ENCODE measurements at regions not wholly inside any gene's neighbourhood (a gene's known extent, or its start where the extent isn't known, plus 50 kb on each side); places are given as distances from the start of the nearest gene placed in this dataset.
"Not testable (repeated sequence)": the region's sequence is repeated elsewhere in the genome, so short reads cannot be mapped to it uniquely, and the experiment has no call there.

- DNase-seq, result no peak
Observed at GRCh38 chr10:117601716-117602115, 59.2 kb downstream of the EMX2 start.

- no peak for DNase-seq
Observed at GRCh38 chr10:117603081-117603480, 60.5 kb downstream of the EMX2 start.

- DNase-seq, result no peak
Observed at GRCh38 chr10:117603726-117604125, 61.2 kb downstream of the EMX2 start.

GRCh38 chr10:117609095-117609795 is 66.7 kb downstream of the EMX2 start:
- no peak for DNase-seq

- DNase-seq, result no peak
Observed at GRCh38 chr10:117609796-117610170, 67.2 kb downstream of the EMX2 start.

GRCh38 chr10:117610321-117610720 is 67.8 kb downstream of the EMX2 start:
- no peak for DNase-seq

GRCh38 chr10:117612113-117612512 is 69.6 kb downstream of the EMX2 start:
- no peak for DNase-seq

- DNase-seq, result no peak
Observed at GRCh38 chr10:117615649-117616048, 73.1 kb downstream of the EMX2 start.

GRCh38 chr10:117616179-117616578 is 73.6 kb downstream of the EMX2 start:
- no peak for DNase-seq

GRCh38 chr10:117617086-117617485 is 74.5 kb downstream of the EMX2 start:
- no peak for DNase-seq

- no peak for DNase-seq
Observed at GRCh38 chr10:117617659-117618058, 75.1 kb downstream of the EMX2 start.

- no peak for DNase-seq
Observed at GRCh38 chr10:117619223-117619622, 76.7 kb downstream of the EMX2 start.

- no peak for DNase-seq
Observed at GRCh38 chr10:117619707-117620405, 77.3 kb downstream of the EMX2 start.

GRCh38 chr10:117621196-117621595 is 78.7 kb downstream of the EMX2 start:
- DNase-seq, result no peak

GRCh38 chr10:117621795-117622420 is 79.4 kb downstream of the EMX2 start:
- no peak for DNase-seq

- no peak for DNase-seq
Observed at GRCh38 chr10:117622471-117623184, 80.1 kb downstream of the EMX2 start.

- DNase-seq, result no peak
Observed at GRCh38 chr10:117626228-117626627, 83.7 kb downstream of the EMX2 start.

GRCh38 chr10:117627561-117627960 is 85.0 kb downstream of the EMX2 start:
- DNase-seq, result no peak

- DNase-seq, result not testable (repeated sequence)
Observed at GRCh38 chr10:117629717-117630116, 87.2 kb downstream of the EMX2 start.

GRCh38 chr10:117631276-117632145 is 89.0 kb downstream of the EMX2 start:
- DNase-seq, result no peak

GRCh38 chr10:117632406-117632805 is 89.9 kb downstream of the EMX2 start:
- no peak for DNase-seq

- DNase-seq, result no peak
Observed at GRCh38 chr10:117635826-117636225, 93.3 kb downstream of the EMX2 start.

GRCh38 chr10:117638200-117638599 is 95.7 kb downstream of the EMX2 start:
- DNase-seq, result no peak

Measured in NCI-H345 (cell line).